Liver (tissue), 8 donors: ENCODE measurements at regions not wholly inside any gene's neighbourhood (a gene's known extent, or its start where the extent isn't known, plus 50 kb on each side); places are given as distances from the start of the nearest gene placed in this dataset.

ENCODE experiments used
- DNase-seq: peaks from one replicate; pipeline ENCODE4 v3.0.0-alpha.2; 2017; ENCODE audit warnings: low spot score
- H3K27ac ChIP-seq, 2 donors: one replicate each; pipeline ENCODE4 v1.7.0; 2013; ENCODE audit warnings: inconsistent platforms in 2 of 2, low read length in 2 of 2, control low read depth in 1 of 2, low read depth in 1 of 2, mild to moderate bottlenecking in 1 of 2
- H3K27me3 ChIP-seq, 4 donors: one replicate each; pipeline versions ENCODE4 v1.6.1 to v1.7.0; 2013; ENCODE audit warnings: low read length in 3 of 4, inconsistent platforms in 1 of 4, mild to moderate bottlenecking in 1 of 4, moderate library complexity in 1 of 4; ENCODE audit not compliant: control insufficient read depth in 4 of 4, insufficient read depth in 4 of 4
- H3K36me3 ChIP-seq, 4 donors: one replicate each; pipeline versions ENCODE4 v1.6.1 to v1.7.0; 2013; ENCODE audit warnings: low read length in 3 of 4, mild to moderate bottlenecking in 3 of 4, low read depth in 1 of 4, moderate library complexity in 1 of 4; ENCODE audit not compliant: control insufficient read depth in 4 of 4, insufficient read depth in 3 of 4
- H3K4me1 ChIP-seq, 4 donors: one replicate each; pipeline versions ENCODE4 v1.6.1 to v1.7.0; 2013; ENCODE audit warnings: low read length in 3 of 4, mild to moderate bottlenecking in 3 of 4, moderate library complexity in 1 of 4; ENCODE audit not compliant: control insufficient read depth in 4 of 4, insufficient read depth in 4 of 4
- H3K4me3 ChIP-seq, 3 donors: one replicate each; pipeline versions ENCODE4 v1.6.1 to v1.7.0; 2013; ENCODE audit warnings: low read length in 3 of 3, control low read depth in 1 of 3, low read depth in 1 of 3, mild to moderate bottlenecking in 1 of 3
- H3K9ac ChIP-seq, 2 donors: one replicate each; pipeline ENCODE4 v1.7.0; 2013; ENCODE audit warnings: low read length in 2 of 2, mild to moderate bottlenecking in 2 of 2, moderate library complexity in 2 of 2, control low read depth in 1 of 2, low read depth in 1 of 2
- H3K9me3 ChIP-seq, 4 donors: one replicate each; pipeline versions ENCODE4 v1.6.1 to v1.7.0; 2013; ENCODE audit warnings: low read length in 3 of 4; ENCODE audit not compliant: control insufficient read depth in 4 of 4
- EGR1 ChIP-seq, 2 donors: IDR thresholded peaks; 2 replicates each; pipeline ENCODE4 v1.6.1; 2016 to 2018; ENCODE audit warnings: antibody characterized with exemption in 2 of 2, low read depth in 2 of 2
- GABPA ChIP-seq, 2 donors: IDR thresholded peaks in 1 of 2; conservative IDR thresholded peaks in 1 of 2; 2 replicates each; pipeline ENCODE4 v1.6.1; 2016; ENCODE audit warnings: antibody characterized with exemption in 2 of 2, mild to moderate bottlenecking in 1 of 2, moderate library complexity in 1 of 2
- HNF4A ChIP-seq, 2 donors: conservative IDR thresholded peaks; 2 replicates each; pipeline ENCODE4 v1.6.1; 2016; ENCODE audit warnings: antibody characterized with exemption in 2 of 2, mild to moderate bottlenecking in 2 of 2
- HNF4G ChIP-seq: IDR thresholded peaks from 2 replicates; pipeline ENCODE4 v1.6.1; 2016; ENCODE audit warnings: antibody characterized with exemption
- JUND ChIP-seq, 2 donors: IDR thresholded peaks; 2 replicates each; pipeline ENCODE4 v1.6.1; 2016; ENCODE audit warnings: antibody characterized with exemption in 2 of 2
- NR2F2 ChIP-seq: IDR thresholded peaks from 2 replicates; pipeline ENCODE4 v1.6.1; 2016; ENCODE audit warnings: antibody characterized with exemption
- RAD21 ChIP-seq, 2 donors: IDR thresholded peaks; 2 replicates each; pipeline ENCODE4 v1.6.1; 2016; ENCODE audit warnings: antibody characterized with exemption in 2 of 2, mild to moderate bottlenecking in 2 of 2
- RXRA ChIP-seq, 2 donors: IDR thresholded peaks; 2 replicates each; pipeline ENCODE4 v1.6.1; 2017 to 2018; ENCODE audit warnings: antibody characterized with exemption in 2 of 2, mild to moderate bottlenecking in 1 of 2
- SP1 ChIP-seq: IDR thresholded peaks from 2 replicates; pipeline ENCODE4 v1.6.1; 2018; ENCODE audit warnings: antibody characterized with exemption, mild to moderate bottlenecking
- TAF1 ChIP-seq: conservative IDR thresholded peaks from 2 replicates; pipeline ENCODE4 v1.6.1; 2016; ENCODE audit warnings: antibody characterized with exemption, mild to moderate bottlenecking
- YY1 ChIP-seq: IDR thresholded peaks from 2 replicates; pipeline ENCODE4 v1.6.1; 2016; ENCODE audit warnings: antibody characterized with exemption, mild to moderate bottlenecking
- WGBS: extraction: QIAGEN DNeasy Blood & Tissue Kit; methylation state at CpG from one replicate; pipeline ENCODE4 v1.1.7; 2013; 5-methylcytosine and 5-hydroxymethylcytosine counted together
- TF ChIP-seq, protein P1 (sequence below): IDR thresholded peaks from 2 replicates; pipeline ENCODE4 v1.6.1; 2016; ENCODE audit warnings: antibody characterized with exemption
- TF ChIP-seq, protein P2 (sequence below): IDR thresholded peaks from 2 replicates; pipeline ENCODE4 v1.6.1; 2016; ENCODE audit warnings: antibody characterized with exemption
- TF ChIP-seq, protein P3 (sequence below): IDR thresholded peaks from 2 replicates; pipeline ENCODE4 v1.6.1; 2016; ENCODE audit warnings: antibody characterized with exemption
- TF ChIP-seq, protein P4 (sequence below): IDR thresholded peaks from 2 replicates; pipeline ENCODE4 v1.6.1; 2016; ENCODE audit warnings: antibody characterized with exemption, mild to moderate bottlenecking
- TF ChIP-seq, protein P5 (sequence below): fragments of 150-350 bp; IDR thresholded peaks from 2 replicates; pipeline ENCODE4 v1.5.1; 2017; ENCODE audit warnings: improper control_type of control experiment, low read depth, low read length; ENCODE audit not compliant: missing input control
- donor health status: healthy.
- donor health status: healthy.
- donor health status: healthy.
- donor health status: healthy.
- donor health status: healthy.

DNA sequence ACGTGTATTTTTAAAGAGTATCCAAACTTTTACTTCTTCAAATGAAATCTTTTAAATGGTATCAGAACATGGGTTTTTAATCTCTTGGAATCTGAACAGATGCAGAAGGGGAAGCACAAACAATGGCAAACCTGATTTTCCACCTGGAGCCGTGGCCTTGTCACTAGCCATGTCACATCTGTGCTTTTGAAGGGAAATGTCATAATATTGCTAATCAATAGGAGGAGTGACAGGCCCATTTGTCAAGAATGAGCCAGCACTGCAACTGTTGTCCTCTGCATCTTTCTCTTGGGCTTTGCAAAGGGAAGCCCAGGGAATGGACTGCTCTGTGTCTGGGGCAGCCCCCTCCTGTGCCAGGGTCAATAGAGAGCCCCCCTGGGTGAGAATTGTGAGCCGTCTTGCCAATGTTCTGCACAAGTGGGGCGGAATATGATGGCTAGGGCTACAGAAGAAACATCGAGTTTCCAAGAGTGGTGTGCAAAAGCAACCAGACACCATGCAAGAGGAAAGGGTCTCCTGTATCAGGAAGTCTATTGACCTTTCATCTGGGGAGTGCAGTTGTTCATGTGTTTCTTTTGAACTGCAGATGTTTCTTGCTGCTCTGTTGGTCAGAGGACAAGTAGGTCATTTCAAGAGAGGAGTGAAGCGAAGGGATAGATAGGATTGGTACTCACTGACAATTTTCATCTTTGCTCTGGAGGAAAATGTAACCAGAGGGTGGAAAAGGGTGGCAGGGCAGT lies 181.8 kb upstream of the NPVF start:
- Histone ChIP-seq H3K27me3 (no peaks in the 10 kb centered on the region), H3K4me1 (no peaks in the 10 kb centered on the region), H3K9me3 (no peaks in the 10 kb centered on the region), H3K27ac (no peak overlapping the region), H3K9ac (no peak overlapping the region), H3K4me3 (no peak overlapping the region), H3K36me3 (no peaks in the 10 kb centered on the region)
- DNase-seq: no peak
- TF ChIP-seq, protein P1, sequence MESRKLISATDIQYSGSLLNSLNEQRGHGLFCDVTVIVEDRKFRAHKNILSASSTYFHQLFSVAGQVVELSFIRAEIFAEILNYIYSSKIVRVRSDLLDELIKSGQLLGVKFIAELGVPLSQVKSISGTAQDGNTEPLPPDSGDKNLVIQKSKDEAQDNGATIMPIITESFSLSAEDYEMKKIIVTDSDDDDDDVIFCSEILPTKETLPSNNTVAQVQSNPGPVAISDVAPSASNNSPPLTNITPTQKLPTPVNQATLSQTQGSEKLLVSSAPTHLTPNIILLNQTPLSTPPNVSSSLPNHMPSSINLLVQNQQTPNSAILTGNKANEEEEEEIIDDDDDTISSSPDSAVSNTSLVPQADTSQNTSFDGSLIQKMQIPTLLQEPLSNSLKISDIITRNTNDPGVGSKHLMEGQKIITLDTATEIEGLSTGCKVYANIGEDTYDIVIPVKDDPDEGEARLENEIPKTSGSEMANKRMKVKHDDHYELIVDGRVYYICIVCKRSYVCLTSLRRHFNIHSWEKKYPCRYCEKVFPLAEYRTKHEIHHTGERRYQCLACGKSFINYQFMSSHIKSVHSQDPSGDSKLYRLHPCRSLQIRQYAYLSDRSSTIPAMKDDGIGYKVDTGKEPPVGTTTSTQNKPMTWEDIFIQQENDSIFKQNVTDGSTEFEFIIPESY: no peak
- TF ChIP-seq TAF1 (no peak), HNF4G (no peak), SP1 (no peak), NR2F2 (no peak), YY1 (no peak), EGR1 (IDR thresholded peaks at IDR 0.05; ENCODE audit: low read depth in 2 of 2) (no peak), HNF4A (conservative IDR thresholded peaks at IDR 0.05) (no peak), GABPA (IDR thresholded peaks at IDR 0.05 in 1 of 2, conservative IDR thresholded peaks at IDR 0.05 in 1 of 2) (no peak), RXRA (IDR thresholded peaks at IDR 0.05) (no peak), RAD21 (IDR thresholded peaks at IDR 0.05) (no peak), JUND (IDR thresholded peaks at IDR 0.05) (no peak)
- TF ChIP-seq, protein P2, sequence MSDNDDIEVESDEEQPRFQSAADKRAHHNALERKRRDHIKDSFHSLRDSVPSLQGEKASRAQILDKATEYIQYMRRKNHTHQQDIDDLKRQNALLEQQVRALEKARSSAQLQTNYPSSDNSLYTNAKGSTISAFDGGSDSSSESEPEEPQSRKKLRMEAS: no peak
- TF ChIP-seq, protein P3, sequence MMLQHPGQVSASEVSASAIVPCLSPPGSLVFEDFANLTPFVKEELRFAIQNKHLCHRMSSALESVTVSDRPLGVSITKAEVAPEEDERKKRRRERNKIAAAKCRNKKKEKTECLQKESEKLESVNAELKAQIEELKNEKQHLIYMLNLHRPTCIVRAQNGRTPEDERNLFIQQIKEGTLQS: no peak
- TF ChIP-seq, protein P4, sequence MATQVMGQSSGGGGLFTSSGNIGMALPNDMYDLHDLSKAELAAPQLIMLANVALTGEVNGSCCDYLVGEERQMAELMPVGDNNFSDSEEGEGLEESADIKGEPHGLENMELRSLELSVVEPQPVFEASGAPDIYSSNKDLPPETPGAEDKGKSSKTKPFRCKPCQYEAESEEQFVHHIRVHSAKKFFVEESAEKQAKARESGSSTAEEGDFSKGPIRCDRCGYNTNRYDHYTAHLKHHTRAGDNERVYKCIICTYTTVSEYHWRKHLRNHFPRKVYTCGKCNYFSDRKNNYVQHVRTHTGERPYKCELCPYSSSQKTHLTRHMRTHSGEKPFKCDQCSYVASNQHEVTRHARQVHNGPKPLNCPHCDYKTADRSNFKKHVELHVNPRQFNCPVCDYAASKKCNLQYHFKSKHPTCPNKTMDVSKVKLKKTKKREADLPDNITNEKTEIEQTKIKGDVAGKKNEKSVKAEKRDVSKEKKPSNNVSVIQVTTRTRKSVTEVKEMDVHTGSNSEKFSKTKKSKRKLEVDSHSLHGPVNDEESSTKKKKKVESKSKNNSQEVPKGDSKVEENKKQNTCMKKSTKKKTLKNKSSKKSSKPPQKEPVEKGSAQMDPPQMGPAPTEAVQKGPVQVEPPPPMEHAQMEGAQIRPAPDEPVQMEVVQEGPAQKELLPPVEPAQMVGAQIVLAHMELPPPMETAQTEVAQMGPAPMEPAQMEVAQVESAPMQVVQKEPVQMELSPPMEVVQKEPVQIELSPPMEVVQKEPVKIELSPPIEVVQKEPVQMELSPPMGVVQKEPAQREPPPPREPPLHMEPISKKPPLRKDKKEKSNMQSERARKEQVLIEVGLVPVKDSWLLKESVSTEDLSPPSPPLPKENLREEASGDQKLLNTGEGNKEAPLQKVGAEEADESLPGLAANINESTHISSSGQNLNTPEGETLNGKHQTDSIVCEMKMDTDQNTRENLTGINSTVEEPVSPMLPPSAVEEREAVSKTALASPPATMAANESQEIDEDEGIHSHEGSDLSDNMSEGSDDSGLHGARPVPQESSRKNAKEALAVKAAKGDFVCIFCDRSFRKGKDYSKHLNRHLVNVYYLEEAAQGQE: no peak
- TF ChIP-seq, protein P5, sequence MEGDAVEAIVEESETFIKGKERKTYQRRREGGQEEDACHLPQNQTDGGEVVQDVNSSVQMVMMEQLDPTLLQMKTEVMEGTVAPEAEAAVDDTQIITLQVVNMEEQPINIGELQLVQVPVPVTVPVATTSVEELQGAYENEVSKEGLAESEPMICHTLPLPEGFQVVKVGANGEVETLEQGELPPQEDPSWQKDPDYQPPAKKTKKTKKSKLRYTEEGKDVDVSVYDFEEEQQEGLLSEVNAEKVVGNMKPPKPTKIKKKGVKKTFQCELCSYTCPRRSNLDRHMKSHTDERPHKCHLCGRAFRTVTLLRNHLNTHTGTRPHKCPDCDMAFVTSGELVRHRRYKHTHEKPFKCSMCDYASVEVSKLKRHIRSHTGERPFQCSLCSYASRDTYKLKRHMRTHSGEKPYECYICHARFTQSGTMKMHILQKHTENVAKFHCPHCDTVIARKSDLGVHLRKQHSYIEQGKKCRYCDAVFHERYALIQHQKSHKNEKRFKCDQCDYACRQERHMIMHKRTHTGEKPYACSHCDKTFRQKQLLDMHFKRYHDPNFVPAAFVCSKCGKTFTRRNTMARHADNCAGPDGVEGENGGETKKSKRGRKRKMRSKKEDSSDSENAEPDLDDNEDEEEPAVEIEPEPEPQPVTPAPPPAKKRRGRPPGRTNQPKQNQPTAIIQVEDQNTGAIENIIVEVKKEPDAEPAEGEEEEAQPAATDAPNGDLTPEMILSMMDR: no peak
- 87% methylated on average over 6 of the region's 6 CpGs for WGBS
